ENCODE measurements at regions not wholly inside any gene's neighbourhood (a gene's known extent, or its start where the extent isn't known, plus 50 kb on each side); places are given as distances from the start of the nearest gene placed in this dataset.
"Not testable (repeated sequence)": the region's sequence is repeated elsewhere in the genome, so short reads cannot be mapped to it uniquely, and the experiment has no call there.

GRCh38 chr6:26743941-26744699 is 84.6 kb upstream of the ZNF322 start:
- Histone ChIP-seq H3K4me3 (no peak overlapping the region), H3K4me1 (no peaks in the 10 kb centered on the region), H3K27ac (no peak overlapping the region), H3K27me3 (peaks cover 56% of the 10 kb centered on the region), H3K9me3 (no peaks in the 10 kb centered on the region), H3K36me3 (no peaks in the 10 kb centered on the region)
- 18 to 21% methylated on average over 13 to 27 of the region's 27 CpGs for WGBS, 2 donors (ENCODE audit: low coverage in 1 of 2)
- intact Hi-C loops (cut with DNase I; ENCODE audit: low total_unique reads), result no loop called here
- no peak for TF ChIP-seq POLR2AphosphoS5 (IDR thresholded peaks at IDR 0.05)
- no peak for TF ChIP-seq POLR2A (IDR thresholded peaks at IDR 0.05)
- no peak for TF ChIP-seq EP300 (IDR thresholded peaks at IDR 0.05; ENCODE audit: low read depth)
- no peak for TF ChIP-seq CTCF (IDR thresholded peaks at IDR 0.05)
- in situ Hi-C loops (cut with MboI; ENCODE audit: low pct_ligation_motif_present in 1 of 4, low pct_unique_long_range_greater_than_20kb in 1 of 4, low sequenced_read_pairs in 3 of 4), result no loop called here
- DNase-seq, result no peak

GRCh38 chr6:26744837-26745282 is 85.3 kb upstream of the ZNF322 start:
- DNase-seq; H3K27ac ChIP-seq; intact Hi-C loops (cut with DNase I; ENCODE audit: low total_unique reads); H3K4me1 ChIP-seq; in situ Hi-C loops (cut with MboI; ENCODE audit: low pct_ligation_motif_present in 1 of 4, low pct_unique_long_range_greater_than_20kb in 1 of 4, low sequenced_read_pairs in 3 of 4); H3K4me3 ChIP-seq; H3K9me3 ChIP-seq; H3K36me3 ChIP-seq: not testable (repeated sequence)
- whole genome bisulfite sequencing, 2 donors (ENCODE audit: low coverage in 1 of 2), result 16 to 42% methylated on average over 6 to 8 of the region's 8 CpGs
- peaks cover 63% of the 10 kb centered on the region for H3K27me3 ChIP-seq

GRCh38 chr6:26745964-26746363 is 86.4 kb upstream of the ZNF322 start:
- peaks cover 69% of the 10 kb centered on the region for H3K27me3 ChIP-seq
- H3K4me3 ChIP-seq; intact Hi-C loops (cut with DNase I; ENCODE audit: low total_unique reads); H3K27ac ChIP-seq; H3K4me1 ChIP-seq; DNase-seq; H3K36me3 ChIP-seq; H3K9me3 ChIP-seq; in situ Hi-C loops (cut with MboI; ENCODE audit: low pct_ligation_motif_present in 1 of 4, low pct_unique_long_range_greater_than_20kb in 1 of 4, low sequenced_read_pairs in 3 of 4): not testable (repeated sequence)
- WGBS, 2 donors (ENCODE audit: low coverage in 1 of 2), result 21 to 69% methylated on average over 4 to 8 of the region's 8 CpGs

- H3K4me1 ChIP-seq; H3K9me3 ChIP-seq; intact Hi-C loops (cut with DNase I; ENCODE audit: low total_unique reads); H3K4me3 ChIP-seq; H3K36me3 ChIP-seq; H3K27ac ChIP-seq; DNase-seq; in situ Hi-C loops (cut with MboI; ENCODE audit: low pct_ligation_motif_present in 1 of 4, low pct_unique_long_range_greater_than_20kb in 1 of 4, low sequenced_read_pairs in 3 of 4): not testable (repeated sequence)
- 41% methylated on average over 15 of the region's 25 CpGs; no CpG with 5 or more reads in 1 of the 2 donors for WGBS, 2 donors (ENCODE audit: low coverage in 1 of 2)
- peaks cover 60% of the 10 kb centered on the region for H3K27me3 ChIP-seq
Observed at GRCh38 chr6:26749126-26749758, 89.7 kb upstream of the ZNF322 start.

- intact Hi-C loops (cut with DNase I; ENCODE audit: low total_unique reads); DNase-seq: not testable (repeated sequence)
Observed at GRCh38 chr6:26749759-26750126, 90.2 kb upstream of the ZNF322 start.

GRCh38 chr6:26754212-26754611 is 94.7 kb upstream of the ZNF322 start:
- in situ Hi-C loops (cut with MboI; ENCODE audit: low pct_ligation_motif_present in 1 of 4, low pct_unique_long_range_greater_than_20kb in 1 of 4, low sequenced_read_pairs in 3 of 4), result no loop called here
- Histone ChIP-seq H3K36me3 (no peaks in the 10 kb centered on the region), H3K4me1 (no peaks in the 10 kb centered on the region), H3K4me3 (no peak overlapping the region), H3K27ac (no peak overlapping the region), H3K9me3 (no peaks in the 10 kb centered on the region), H3K27me3 (peaks cover 40% of the 10 kb centered on the region)
- TF ChIP-seq EP300 (IDR thresholded peaks at IDR 0.05; ENCODE audit: low read depth), result no peak
- no peak for TF ChIP-seq POLR2A (IDR thresholded peaks at IDR 0.05)
- no peak for TF ChIP-seq CTCF (IDR thresholded peaks at IDR 0.05)
- TF ChIP-seq POLR2AphosphoS5 (IDR thresholded peaks at IDR 0.05), result no peak
- DNase-seq, result no peak
- intact Hi-C loops (cut with DNase I; ENCODE audit: low total_unique reads), result no loop called here
- WGBS, 2 donors (ENCODE audit: low coverage in 1 of 2), result 13% methylated on average over 8 of the region's 15 CpGs; no CpG with 5 or more reads in 1 of the 2 donors

More at GRCh38 chr6:26749759-26750126, 90.2 kb upstream of the ZNF322 start:
- H3K9me3 ChIP-seq; H3K27ac ChIP-seq; in situ Hi-C loops (cut with MboI; ENCODE audit: low pct_ligation_motif_present in 1 of 4, low pct_unique_long_range_greater_than_20kb in 1 of 4, low sequenced_read_pairs in 3 of 4); H3K4me3 ChIP-seq; H3K4me1 ChIP-seq; H3K36me3 ChIP-seq: not testable (repeated sequence)
- peaks cover 60% of the 10 kb centered on the region for H3K27me3 ChIP-seq
- WGBS, 2 donors (ENCODE audit: low coverage in 1 of 2), result no CpG with 5 or more reads among the region's 9 CpGs

GRCh38 chr6:26754801-26755200 is 95.3 kb upstream of the ZNF322 start:
- H3K27me3 ChIP-seq, result peaks cover 34% of the 10 kb centered on the region
- in situ Hi-C loops (cut with MboI; ENCODE audit: low pct_ligation_motif_present in 1 of 4, low pct_unique_long_range_greater_than_20kb in 1 of 4, low sequenced_read_pairs in 3 of 4); intact Hi-C loops (cut with DNase I; ENCODE audit: low total_unique reads); DNase-seq; H3K9me3 ChIP-seq; H3K4me3 ChIP-seq; H3K27ac ChIP-seq; H3K4me1 ChIP-seq; H3K36me3 ChIP-seq: not testable (repeated sequence)
- WGBS, 2 donors (ENCODE audit: low coverage in 1 of 2), result 0% methylated on average over 1 of the region's 20 CpGs; no CpG with 5 or more reads in 1 of the 2 donors

- in situ Hi-C loops (cut with MboI; ENCODE audit: low pct_ligation_motif_present in 1 of 4, low pct_unique_long_range_greater_than_20kb in 1 of 4, low sequenced_read_pairs in 3 of 4); H3K4me1 ChIP-seq; H3K9me3 ChIP-seq; H3K27ac ChIP-seq; H3K4me3 ChIP-seq; DNase-seq; intact Hi-C loops (cut with DNase I; ENCODE audit: low total_unique reads); H3K36me3 ChIP-seq: not testable (repeated sequence)
- WGBS, 2 donors (ENCODE audit: low coverage in 1 of 2), result 22% methylated on average over 23 of the region's 29 CpGs; no CpG with 5 or more reads in 1 of the 2 donors
- H3K27me3 ChIP-seq, result peaks cover 25% of the 10 kb centered on the region
Observed at GRCh38 chr6:26756067-26756805, 96.7 kb upstream of the ZNF322 start.

Measured in transverse colon (tissue), 4 donors.